ENCODE measurements at regions not wholly inside any gene's neighbourhood (a gene's known extent, or its start where the extent isn't known, plus 50 kb on each side); places are given as distances from the start of the nearest gene placed in this dataset.
A peak's percentile ranks its signal among the peaks of the same experiment; 100 is the strongest.

- no peaks in the 10 kb centered on the region for H3K36me3 ChIP-seq
- 44 to 50% methylated on average over 15 to 16 of the region's 16 CpGs for WGBS, 2 donors
- TF ChIP-seq, protein P1, sequence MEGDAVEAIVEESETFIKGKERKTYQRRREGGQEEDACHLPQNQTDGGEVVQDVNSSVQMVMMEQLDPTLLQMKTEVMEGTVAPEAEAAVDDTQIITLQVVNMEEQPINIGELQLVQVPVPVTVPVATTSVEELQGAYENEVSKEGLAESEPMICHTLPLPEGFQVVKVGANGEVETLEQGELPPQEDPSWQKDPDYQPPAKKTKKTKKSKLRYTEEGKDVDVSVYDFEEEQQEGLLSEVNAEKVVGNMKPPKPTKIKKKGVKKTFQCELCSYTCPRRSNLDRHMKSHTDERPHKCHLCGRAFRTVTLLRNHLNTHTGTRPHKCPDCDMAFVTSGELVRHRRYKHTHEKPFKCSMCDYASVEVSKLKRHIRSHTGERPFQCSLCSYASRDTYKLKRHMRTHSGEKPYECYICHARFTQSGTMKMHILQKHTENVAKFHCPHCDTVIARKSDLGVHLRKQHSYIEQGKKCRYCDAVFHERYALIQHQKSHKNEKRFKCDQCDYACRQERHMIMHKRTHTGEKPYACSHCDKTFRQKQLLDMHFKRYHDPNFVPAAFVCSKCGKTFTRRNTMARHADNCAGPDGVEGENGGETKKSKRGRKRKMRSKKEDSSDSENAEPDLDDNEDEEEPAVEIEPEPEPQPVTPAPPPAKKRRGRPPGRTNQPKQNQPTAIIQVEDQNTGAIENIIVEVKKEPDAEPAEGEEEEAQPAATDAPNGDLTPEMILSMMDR (IDR thresholded peaks at IDR 0.05): no peak
- no peaks in the 10 kb centered on the region for H3K27me3 ChIP-seq
- no peak overlapping the region for H3K4me3 ChIP-seq
- intact Hi-C loops (cut with DNase I): no loop called here
- H3K9me3 ChIP-seq: no peaks in the 10 kb centered on the region
- no peak for FAIRE-seq
- H3K4me1 ChIP-seq: peaks cover 0 to 2% (median 0%) of the 10 kb centered on the region in 3 donors
- H3K27ac ChIP-seq: no peak overlapping the region
- ATAC-seq: peak; percentile 57 to 67 (median 61)
- peak in 4 of 6 donors; percentile 44 to 75 (median 55) for DNase-seq
Measured at GRCh38 chr9:129278391-129279237, 100.6 kb upstream of the IER5L start.

DNA sequence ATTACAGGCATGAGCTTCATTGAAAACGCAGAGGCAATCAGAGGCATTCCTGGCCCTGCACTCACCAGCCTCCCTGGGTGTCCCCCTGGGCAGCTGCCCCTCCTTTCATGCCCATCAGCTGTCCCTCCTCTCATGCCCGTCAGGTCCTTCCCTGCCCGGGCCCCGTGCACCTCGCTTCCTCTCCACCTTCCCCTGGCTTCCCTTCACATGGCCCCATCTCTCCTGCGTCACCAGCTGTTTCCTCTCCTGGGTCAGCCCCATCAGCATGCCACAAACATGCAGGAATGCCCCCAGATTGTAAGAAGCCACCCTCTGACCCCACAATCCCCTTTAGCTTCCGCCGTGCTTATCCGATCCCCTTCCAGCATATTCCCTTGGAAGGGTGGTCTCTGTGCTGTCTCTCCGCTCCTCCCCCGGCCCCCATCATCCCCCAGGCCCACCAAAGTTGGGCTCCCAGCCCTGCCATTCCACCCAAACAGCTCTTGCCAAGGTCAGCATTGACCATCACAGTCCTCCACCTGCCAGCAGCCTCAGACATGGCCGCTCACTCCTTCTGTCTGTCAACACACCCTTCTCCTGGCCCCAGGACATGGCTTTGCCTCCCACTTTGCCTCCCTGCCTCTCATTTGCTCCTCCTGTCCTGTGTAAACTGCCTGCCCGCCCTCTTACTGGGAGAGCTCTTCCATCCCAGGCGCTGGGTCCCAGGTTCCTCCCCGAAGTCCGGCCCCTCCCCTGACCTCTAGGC lies 98.6 kb upstream of the IER5L start:
- H3K4me1 ChIP-seq: no peaks in the 10 kb centered on the region
- no peaks in the 10 kb centered on the region for H3K27me3 ChIP-seq
- no peaks in the 10 kb centered on the region for H3K9me3 ChIP-seq
- ATAC-seq: no peak
- H3K36me3 ChIP-seq: no peaks in the 10 kb centered on the region
- TF ChIP-seq, protein P1 (IDR thresholded peaks at IDR 0.05): no peak
- peak in 1 of 6 donors; percentile 40 for DNase-seq
- WGBS, 2 donors: 85 to 91% methylated on average over 16 of the region's 16 CpGs
- H3K4me3 ChIP-seq: no peak overlapping the region
- FAIRE-seq: no peak
- intact Hi-C loops (cut with DNase I): no loop called here
- no peak overlapping the region for H3K27ac ChIP-seq

GRCh38 chr9:129275626-129276247 lies 97.7 kb upstream of the IER5L start:
- no peak for ATAC-seq
- TF ChIP-seq, protein P1 (IDR thresholded peaks at IDR 0.05): no peak
- H3K27ac ChIP-seq: no peak overlapping the region
- H3K36me3 ChIP-seq: no peaks in the 10 kb centered on the region
- no peak overlapping the region for H3K4me3 ChIP-seq
- DNase-seq: peak in 1 of 6 donors; percentile 15
- no peaks in the 10 kb centered on the region for H3K4me1 ChIP-seq
- H3K9me3 ChIP-seq: no peaks in the 10 kb centered on the region
- FAIRE-seq: no peak
- intact Hi-C loops (cut with DNase I): no loop called here
- 46 to 65% methylated on average over 10 of the region's 10 CpGs for WGBS, 2 donors
- H3K27me3 ChIP-seq: no peaks in the 10 kb centered on the region

DNA sequence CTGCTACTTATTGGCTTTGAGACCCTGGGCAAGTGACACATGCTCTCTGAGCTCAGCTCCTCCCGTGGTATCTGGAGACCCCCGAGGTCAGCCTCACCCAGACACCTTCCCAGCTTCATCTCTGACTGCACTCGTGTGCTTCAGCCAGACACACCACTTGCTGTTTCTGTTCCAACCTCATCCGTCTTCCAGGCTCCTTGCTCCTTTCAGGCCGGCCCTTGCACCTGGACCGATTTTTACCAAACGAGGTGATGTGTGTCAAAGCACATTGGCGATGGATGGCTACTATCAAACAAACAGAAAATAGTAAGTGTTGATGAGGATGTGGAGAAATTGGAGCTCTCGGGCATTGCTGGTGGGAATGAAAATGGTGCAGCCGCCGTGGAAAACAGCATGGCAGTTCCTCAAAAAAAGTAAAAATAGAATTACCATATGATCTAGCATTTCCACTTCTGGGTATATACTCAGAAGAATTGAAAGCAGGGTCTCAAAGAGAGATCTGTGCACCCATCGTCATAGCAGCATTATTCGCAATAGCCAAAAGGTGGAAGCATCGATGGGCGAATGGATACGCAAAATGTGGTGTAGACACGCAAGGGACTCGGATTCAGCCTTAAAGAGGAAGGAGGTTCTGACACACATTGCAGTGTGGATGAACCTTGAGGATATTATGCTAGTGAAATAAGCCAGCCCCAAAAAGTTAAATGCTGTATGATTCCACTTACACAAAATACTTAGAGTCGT lies 96.1 kb upstream of the IER5L start:
- H3K4me3 ChIP-seq: no peak overlapping the region
- 78 to 84% methylated on average over 19 of the region's 19 CpGs for WGBS, 2 donors
- no peaks in the 10 kb centered on the region for H3K36me3 ChIP-seq
- intact Hi-C loops (cut with DNase I): no loop called here
- ATAC-seq (no peak), FAIRE-seq (no peak), DNase-seq (peak in 1 of 6 donors; percentile 15)
- H3K27ac ChIP-seq: no peak overlapping the region
- no peaks in the 10 kb centered on the region for H3K9me3 ChIP-seq
- H3K27me3 ChIP-seq: no peaks in the 10 kb centered on the region
- TF ChIP-seq, protein P1 (IDR thresholded peaks at IDR 0.05): no peak
- no peaks in the 10 kb centered on the region for H3K4me1 ChIP-seq
